Liver (tissue), 8 donors: ENCODE measurements at regions not wholly inside any gene's neighbourhood (a gene's known extent, or its start where the extent isn't known, plus 50 kb on each side); places are given as distances from the start of the nearest gene placed in this dataset.

Experiments used
- DNase-seq: peaks from one replicate; pipeline ENCODE4 v3.0.0-alpha.2; 2017; ENCODE audit warnings: low spot score
- H3K27ac ChIP-seq, 2 donors: one replicate each; pipeline ENCODE4 v1.7.0; 2013; ENCODE audit warnings: inconsistent platforms in 2 of 2, low read length in 2 of 2, control low read depth in 1 of 2, low read depth in 1 of 2, mild to moderate bottlenecking in 1 of 2
- H3K27me3 ChIP-seq, 4 donors: one replicate each; pipeline versions ENCODE4 v1.6.1 to v1.7.0; 2013; ENCODE audit warnings: low read length in 3 of 4, inconsistent platforms in 1 of 4, mild to moderate bottlenecking in 1 of 4, moderate library complexity in 1 of 4; ENCODE audit not compliant: control insufficient read depth in 4 of 4, insufficient read depth in 4 of 4
- H3K36me3 ChIP-seq, 4 donors: one replicate each; pipeline versions ENCODE4 v1.6.1 to v1.7.0; 2013; ENCODE audit warnings: low read length in 3 of 4, mild to moderate bottlenecking in 3 of 4, low read depth in 1 of 4, moderate library complexity in 1 of 4; ENCODE audit not compliant: control insufficient read depth in 4 of 4, insufficient read depth in 3 of 4
- H3K4me1 ChIP-seq, 4 donors: one replicate each; pipeline versions ENCODE4 v1.6.1 to v1.7.0; 2013; ENCODE audit warnings: low read length in 3 of 4, mild to moderate bottlenecking in 3 of 4, moderate library complexity in 1 of 4; ENCODE audit not compliant: control insufficient read depth in 4 of 4, insufficient read depth in 4 of 4
- H3K4me3 ChIP-seq, 3 donors: one replicate each; pipeline versions ENCODE4 v1.6.1 to v1.7.0; 2013; ENCODE audit warnings: low read length in 3 of 3, control low read depth in 1 of 3, low read depth in 1 of 3, mild to moderate bottlenecking in 1 of 3
- H3K9ac ChIP-seq, 2 donors: one replicate each; pipeline ENCODE4 v1.7.0; 2013; ENCODE audit warnings: low read length in 2 of 2, mild to moderate bottlenecking in 2 of 2, moderate library complexity in 2 of 2, control low read depth in 1 of 2, low read depth in 1 of 2
- H3K9me3 ChIP-seq, 4 donors: one replicate each; pipeline versions ENCODE4 v1.6.1 to v1.7.0; 2013; ENCODE audit warnings: low read length in 3 of 4; ENCODE audit not compliant: control insufficient read depth in 4 of 4
- EGR1 ChIP-seq, 2 donors: IDR thresholded peaks; 2 replicates each; pipeline ENCODE4 v1.6.1; 2016 to 2018; ENCODE audit warnings: antibody characterized with exemption in 2 of 2, low read depth in 2 of 2
- FOXA1 ChIP-seq: IDR thresholded peaks from 2 replicates; pipeline ENCODE4 v1.6.1; 2016; ENCODE audit warnings: antibody characterized with exemption
- FOXA2 ChIP-seq: IDR thresholded peaks from 2 replicates; pipeline ENCODE4 v1.6.1; 2016; ENCODE audit warnings: antibody characterized with exemption
- GABPA ChIP-seq, 2 donors: IDR thresholded peaks in 1 of 2; conservative IDR thresholded peaks in 1 of 2; 2 replicates each; pipeline ENCODE4 v1.6.1; 2016; ENCODE audit warnings: antibody characterized with exemption in 2 of 2, mild to moderate bottlenecking in 1 of 2, moderate library complexity in 1 of 2
- HNF4A ChIP-seq, 2 donors: conservative IDR thresholded peaks; 2 replicates each; pipeline ENCODE4 v1.6.1; 2016; ENCODE audit warnings: antibody characterized with exemption in 2 of 2, mild to moderate bottlenecking in 2 of 2
- HNF4G ChIP-seq: IDR thresholded peaks from 2 replicates; pipeline ENCODE4 v1.6.1; 2016; ENCODE audit warnings: antibody characterized with exemption
- JUND ChIP-seq, 2 donors: IDR thresholded peaks; 2 replicates each; pipeline ENCODE4 v1.6.1; 2016; ENCODE audit warnings: antibody characterized with exemption in 2 of 2
- NR2F2 ChIP-seq: IDR thresholded peaks from 2 replicates; pipeline ENCODE4 v1.6.1; 2016; ENCODE audit warnings: antibody characterized with exemption
- RAD21 ChIP-seq, 2 donors: IDR thresholded peaks; 2 replicates each; pipeline ENCODE4 v1.6.1; 2016; ENCODE audit warnings: antibody characterized with exemption in 2 of 2, mild to moderate bottlenecking in 2 of 2
- RXRA ChIP-seq, 2 donors: IDR thresholded peaks; 2 replicates each; pipeline ENCODE4 v1.6.1; 2017 to 2018; ENCODE audit warnings: antibody characterized with exemption in 2 of 2, mild to moderate bottlenecking in 1 of 2
- SP1 ChIP-seq: IDR thresholded peaks from 2 replicates; pipeline ENCODE4 v1.6.1; 2018; ENCODE audit warnings: antibody characterized with exemption, mild to moderate bottlenecking
- TAF1 ChIP-seq: conservative IDR thresholded peaks from 2 replicates; pipeline ENCODE4 v1.6.1; 2016; ENCODE audit warnings: antibody characterized with exemption, mild to moderate bottlenecking
- YY1 ChIP-seq: IDR thresholded peaks from 2 replicates; pipeline ENCODE4 v1.6.1; 2016; ENCODE audit warnings: antibody characterized with exemption, mild to moderate bottlenecking
- WGBS: extraction: QIAGEN DNeasy Blood & Tissue Kit; methylation state at CpG from one replicate; pipeline ENCODE4 v1.1.7; 2013; 5-methylcytosine and 5-hydroxymethylcytosine counted together
- TF ChIP-seq, protein P1 (sequence below): IDR thresholded peaks from 2 replicates; pipeline ENCODE4 v1.6.1; 2016; ENCODE audit warnings: antibody characterized with exemption
- TF ChIP-seq, protein P2 (sequence below): IDR thresholded peaks from 2 replicates; pipeline ENCODE4 v1.6.1; 2016; ENCODE audit warnings: antibody characterized with exemption
- TF ChIP-seq, protein P3 (sequence below): fragments of 150-350 bp; IDR thresholded peaks from 2 replicates; pipeline ENCODE4 v1.5.1; 2017; ENCODE audit warnings: improper control_type of control experiment, low read depth, low read length; ENCODE audit not compliant: missing input control
- TF ChIP-seq, protein P4 (sequence below): IDR thresholded peaks from 2 replicates; pipeline ENCODE4 v1.6.1; 2016; ENCODE audit warnings: antibody characterized with exemption
- TF ChIP-seq, protein P5 (sequence below): IDR thresholded peaks from 2 replicates; pipeline ENCODE4 v1.6.1; 2016; ENCODE audit warnings: antibody characterized with exemption, mild to moderate bottlenecking
- donor health status: healthy.
- donor health status: healthy.
- donor health status: healthy.
- donor health status: healthy.
- donor health status: healthy.

DNA sequence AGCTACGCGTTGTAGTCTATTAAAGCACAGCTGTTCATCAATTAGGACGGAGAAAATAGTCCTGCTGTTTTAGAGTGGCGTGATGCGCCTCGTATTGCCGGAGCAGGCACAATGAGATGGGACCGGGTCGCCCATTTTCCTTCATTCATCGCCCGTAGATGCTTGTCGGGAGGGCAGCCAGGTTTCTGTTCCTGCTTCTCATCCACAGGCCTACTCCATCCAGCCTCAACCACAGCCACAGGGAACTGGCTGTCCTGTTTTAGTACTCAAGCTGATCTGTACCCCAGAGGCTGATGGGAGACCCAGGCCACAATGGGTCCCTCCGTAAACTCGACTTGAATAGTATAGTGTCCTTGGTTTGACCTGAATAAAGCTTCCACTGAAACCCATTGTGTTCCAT lies 264.0 kb downstream of the VRK1 start:
- H3K9me3 ChIP-seq, result no peaks in the 10 kb centered on the region
- TF ChIP-seq FOXA2 (no peak), HNF4A (conservative IDR thresholded peaks at IDR 0.05) (no peak), FOXA1 (no peak), HNF4G (no peak), YY1 (no peak), JUND (IDR thresholded peaks at IDR 0.05) (no peak), SP1 (no peak), RXRA (IDR thresholded peaks at IDR 0.05) (no peak), NR2F2 (no peak), RAD21 (IDR thresholded peaks at IDR 0.05) (no peak), GABPA (IDR thresholded peaks at IDR 0.05 in 1 of 2, conservative IDR thresholded peaks at IDR 0.05 in 1 of 2) (no peak), TAF1 (no peak), EGR1 (IDR thresholded peaks at IDR 0.05; ENCODE audit: low read depth in 2 of 2) (no peak)
- TF ChIP-seq, protein P1, sequence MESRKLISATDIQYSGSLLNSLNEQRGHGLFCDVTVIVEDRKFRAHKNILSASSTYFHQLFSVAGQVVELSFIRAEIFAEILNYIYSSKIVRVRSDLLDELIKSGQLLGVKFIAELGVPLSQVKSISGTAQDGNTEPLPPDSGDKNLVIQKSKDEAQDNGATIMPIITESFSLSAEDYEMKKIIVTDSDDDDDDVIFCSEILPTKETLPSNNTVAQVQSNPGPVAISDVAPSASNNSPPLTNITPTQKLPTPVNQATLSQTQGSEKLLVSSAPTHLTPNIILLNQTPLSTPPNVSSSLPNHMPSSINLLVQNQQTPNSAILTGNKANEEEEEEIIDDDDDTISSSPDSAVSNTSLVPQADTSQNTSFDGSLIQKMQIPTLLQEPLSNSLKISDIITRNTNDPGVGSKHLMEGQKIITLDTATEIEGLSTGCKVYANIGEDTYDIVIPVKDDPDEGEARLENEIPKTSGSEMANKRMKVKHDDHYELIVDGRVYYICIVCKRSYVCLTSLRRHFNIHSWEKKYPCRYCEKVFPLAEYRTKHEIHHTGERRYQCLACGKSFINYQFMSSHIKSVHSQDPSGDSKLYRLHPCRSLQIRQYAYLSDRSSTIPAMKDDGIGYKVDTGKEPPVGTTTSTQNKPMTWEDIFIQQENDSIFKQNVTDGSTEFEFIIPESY, result no peak
- TF ChIP-seq, protein P2, sequence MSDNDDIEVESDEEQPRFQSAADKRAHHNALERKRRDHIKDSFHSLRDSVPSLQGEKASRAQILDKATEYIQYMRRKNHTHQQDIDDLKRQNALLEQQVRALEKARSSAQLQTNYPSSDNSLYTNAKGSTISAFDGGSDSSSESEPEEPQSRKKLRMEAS, result no peak
- TF ChIP-seq, protein P3, sequence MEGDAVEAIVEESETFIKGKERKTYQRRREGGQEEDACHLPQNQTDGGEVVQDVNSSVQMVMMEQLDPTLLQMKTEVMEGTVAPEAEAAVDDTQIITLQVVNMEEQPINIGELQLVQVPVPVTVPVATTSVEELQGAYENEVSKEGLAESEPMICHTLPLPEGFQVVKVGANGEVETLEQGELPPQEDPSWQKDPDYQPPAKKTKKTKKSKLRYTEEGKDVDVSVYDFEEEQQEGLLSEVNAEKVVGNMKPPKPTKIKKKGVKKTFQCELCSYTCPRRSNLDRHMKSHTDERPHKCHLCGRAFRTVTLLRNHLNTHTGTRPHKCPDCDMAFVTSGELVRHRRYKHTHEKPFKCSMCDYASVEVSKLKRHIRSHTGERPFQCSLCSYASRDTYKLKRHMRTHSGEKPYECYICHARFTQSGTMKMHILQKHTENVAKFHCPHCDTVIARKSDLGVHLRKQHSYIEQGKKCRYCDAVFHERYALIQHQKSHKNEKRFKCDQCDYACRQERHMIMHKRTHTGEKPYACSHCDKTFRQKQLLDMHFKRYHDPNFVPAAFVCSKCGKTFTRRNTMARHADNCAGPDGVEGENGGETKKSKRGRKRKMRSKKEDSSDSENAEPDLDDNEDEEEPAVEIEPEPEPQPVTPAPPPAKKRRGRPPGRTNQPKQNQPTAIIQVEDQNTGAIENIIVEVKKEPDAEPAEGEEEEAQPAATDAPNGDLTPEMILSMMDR, result no peak
- TF ChIP-seq, protein P4, sequence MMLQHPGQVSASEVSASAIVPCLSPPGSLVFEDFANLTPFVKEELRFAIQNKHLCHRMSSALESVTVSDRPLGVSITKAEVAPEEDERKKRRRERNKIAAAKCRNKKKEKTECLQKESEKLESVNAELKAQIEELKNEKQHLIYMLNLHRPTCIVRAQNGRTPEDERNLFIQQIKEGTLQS, result no peak
- TF ChIP-seq, protein P5, sequence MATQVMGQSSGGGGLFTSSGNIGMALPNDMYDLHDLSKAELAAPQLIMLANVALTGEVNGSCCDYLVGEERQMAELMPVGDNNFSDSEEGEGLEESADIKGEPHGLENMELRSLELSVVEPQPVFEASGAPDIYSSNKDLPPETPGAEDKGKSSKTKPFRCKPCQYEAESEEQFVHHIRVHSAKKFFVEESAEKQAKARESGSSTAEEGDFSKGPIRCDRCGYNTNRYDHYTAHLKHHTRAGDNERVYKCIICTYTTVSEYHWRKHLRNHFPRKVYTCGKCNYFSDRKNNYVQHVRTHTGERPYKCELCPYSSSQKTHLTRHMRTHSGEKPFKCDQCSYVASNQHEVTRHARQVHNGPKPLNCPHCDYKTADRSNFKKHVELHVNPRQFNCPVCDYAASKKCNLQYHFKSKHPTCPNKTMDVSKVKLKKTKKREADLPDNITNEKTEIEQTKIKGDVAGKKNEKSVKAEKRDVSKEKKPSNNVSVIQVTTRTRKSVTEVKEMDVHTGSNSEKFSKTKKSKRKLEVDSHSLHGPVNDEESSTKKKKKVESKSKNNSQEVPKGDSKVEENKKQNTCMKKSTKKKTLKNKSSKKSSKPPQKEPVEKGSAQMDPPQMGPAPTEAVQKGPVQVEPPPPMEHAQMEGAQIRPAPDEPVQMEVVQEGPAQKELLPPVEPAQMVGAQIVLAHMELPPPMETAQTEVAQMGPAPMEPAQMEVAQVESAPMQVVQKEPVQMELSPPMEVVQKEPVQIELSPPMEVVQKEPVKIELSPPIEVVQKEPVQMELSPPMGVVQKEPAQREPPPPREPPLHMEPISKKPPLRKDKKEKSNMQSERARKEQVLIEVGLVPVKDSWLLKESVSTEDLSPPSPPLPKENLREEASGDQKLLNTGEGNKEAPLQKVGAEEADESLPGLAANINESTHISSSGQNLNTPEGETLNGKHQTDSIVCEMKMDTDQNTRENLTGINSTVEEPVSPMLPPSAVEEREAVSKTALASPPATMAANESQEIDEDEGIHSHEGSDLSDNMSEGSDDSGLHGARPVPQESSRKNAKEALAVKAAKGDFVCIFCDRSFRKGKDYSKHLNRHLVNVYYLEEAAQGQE, result no peak
- no peak overlapping the region for H3K9ac ChIP-seq
- no peak for DNase-seq
- no peak overlapping the region for H3K27ac ChIP-seq
- H3K4me3 ChIP-seq, result no peak overlapping the region
- peaks cover 0 to 3% (median 0%) of the 10 kb centered on the region in 4 donors for H3K27me3 ChIP-seq
- no peaks in the 10 kb centered on the region for H3K36me3 ChIP-seq
- H3K4me1 ChIP-seq, result no peaks in the 10 kb centered on the region
- WGBS, result 88% methylated on average over 14 of the region's 14 CpGs
